HL-60 (cell line): ENCODE measurements at regions not wholly inside any gene's neighbourhood (a gene's known extent, or its start where the extent isn't known, plus 50 kb on each side); places are given as distances from the start of the nearest gene placed in this dataset.

Source experiments
- GABPA ChIP-seq: IDR thresholded peaks from 2 replicates; pipeline ENCODE4 v1.6.1; 2012; ENCODE audit warnings: low read depth
- TF ChIP-seq, protein P1 (sequence below): IDR thresholded peaks from one replicate; pipeline ENCODE4 v1.5.1; 2011; ENCODE audit warnings: low read length, control low read depth, inconsistent platforms; ENCODE audit not compliant: insufficient read depth

DNA sequence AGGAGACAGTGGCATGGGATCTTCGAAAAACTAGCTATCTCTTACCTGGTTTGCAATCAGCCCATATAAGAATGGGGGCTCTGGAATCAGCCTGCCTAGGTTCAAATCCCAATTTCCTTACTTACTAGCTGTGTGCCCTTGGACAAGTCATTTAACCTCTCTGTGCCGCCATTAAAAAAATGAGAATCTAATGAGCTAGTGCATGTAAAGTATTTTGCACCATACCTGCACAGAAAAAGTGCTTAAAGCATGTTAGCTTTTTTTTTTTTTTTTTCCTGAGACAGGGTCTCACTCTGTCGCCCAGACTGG is 181.8 kb downstream of the SHQ1 start:
- TF ChIP-seq, protein P1, sequence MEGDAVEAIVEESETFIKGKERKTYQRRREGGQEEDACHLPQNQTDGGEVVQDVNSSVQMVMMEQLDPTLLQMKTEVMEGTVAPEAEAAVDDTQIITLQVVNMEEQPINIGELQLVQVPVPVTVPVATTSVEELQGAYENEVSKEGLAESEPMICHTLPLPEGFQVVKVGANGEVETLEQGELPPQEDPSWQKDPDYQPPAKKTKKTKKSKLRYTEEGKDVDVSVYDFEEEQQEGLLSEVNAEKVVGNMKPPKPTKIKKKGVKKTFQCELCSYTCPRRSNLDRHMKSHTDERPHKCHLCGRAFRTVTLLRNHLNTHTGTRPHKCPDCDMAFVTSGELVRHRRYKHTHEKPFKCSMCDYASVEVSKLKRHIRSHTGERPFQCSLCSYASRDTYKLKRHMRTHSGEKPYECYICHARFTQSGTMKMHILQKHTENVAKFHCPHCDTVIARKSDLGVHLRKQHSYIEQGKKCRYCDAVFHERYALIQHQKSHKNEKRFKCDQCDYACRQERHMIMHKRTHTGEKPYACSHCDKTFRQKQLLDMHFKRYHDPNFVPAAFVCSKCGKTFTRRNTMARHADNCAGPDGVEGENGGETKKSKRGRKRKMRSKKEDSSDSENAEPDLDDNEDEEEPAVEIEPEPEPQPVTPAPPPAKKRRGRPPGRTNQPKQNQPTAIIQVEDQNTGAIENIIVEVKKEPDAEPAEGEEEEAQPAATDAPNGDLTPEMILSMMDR: no peak
- TF ChIP-seq GABPA: no peak
